GM19395 (cell line): ENCODE measurements at regions not wholly inside any gene's neighbourhood (a gene's known extent, or its start where the extent isn't known, plus 50 kb on each side); places are given as distances from the start of the nearest gene placed in this dataset.
"Not testable (repeated sequence)": the region's sequence is repeated elsewhere in the genome, so short reads cannot be mapped to it uniquely, and the experiment has no call there.

Source experiments
- ATAC-seq: cut with Tn5 transposase; IDR thresholded peaks from one replicate; pipeline ENCODE4 v1.9.1; 2021; ENCODE audit warnings: mild to moderate bottlenecking, moderate library complexity; ENCODE audit not compliant: unreplicated experiment

GRCh38 chr18:3328532-3328931 is 66.6 kb downstream of the MYL12B start:
- no peak for ATAC-seq

- ATAC-seq, result no peak
These were observed 67.5 kb downstream of the MYL12B start for GRCh38 chr18:3329471-3329870.

- ATAC-seq, result no peak
These were observed 67.9 kb downstream of the MYL12B start for GRCh38 chr18:3329872-3330271.

GRCh38 chr18:3330622-3331021 is 68.7 kb downstream of the MYL12B start:
- ATAC-seq, result no peak

- ATAC-seq, result no peak
These were observed 70.4 kb downstream of the MYL12B start for GRCh38 chr18:3332376-3332775.

GRCh38 chr18:3333056-3333720 is 71.3 kb downstream of the MYL12B start:
- ATAC-seq, result no peak

- no peak for ATAC-seq
These were observed 71.9 kb downstream of the MYL12B start for GRCh38 chr18:3333721-3334386.

- ATAC-seq, result no peak
These were observed 78.2 kb downstream of the MYL12B start for GRCh38 chr18:3340015-3340681.

GRCh38 chr18:3340682-3341097 is 78.8 kb downstream of the MYL12B start:
- no peak for ATAC-seq

- ATAC-seq, result no peak
These were observed 80.7 kb downstream of the MYL12B start for GRCh38 chr18:3342628-3343027.

- no peak for ATAC-seq
These were observed 83.5 kb downstream of the MYL12B start for GRCh38 chr18:3345452-3345851.

- no peak for ATAC-seq
These were observed 84.0 kb downstream of the MYL12B start for GRCh38 chr18:3345885-3346284.

- ATAC-seq, result no peak
These were observed 84.6 kb downstream of the MYL12B start for GRCh38 chr18:3346487-3346886.

- ATAC-seq, result no peak
These were observed 85.4 kb downstream of the MYL12B start for GRCh38 chr18:3347286-3347803.

GRCh38 chr18:3348176-3348575 is 86.2 kb downstream of the MYL12B start:
- no peak for ATAC-seq

- not testable (repeated sequence) for ATAC-seq
These were observed 87.3 kb downstream of the MYL12B start for GRCh38 chr18:3349046-3349841.

- no peak for ATAC-seq
These were observed 88.1 kb downstream of the MYL12B start for GRCh38 chr18:3350021-3350420.

- no peak for ATAC-seq
These were observed 88.9 kb downstream of the MYL12B start for GRCh38 chr18:3350566-3351527.

- no peak for ATAC-seq
These were observed 92.6 kb downstream of the MYL12B start for GRCh38 chr18:3354506-3354905.

GRCh38 chr18:3356614-3357013 is 93.4 kb upstream of the TGIF1 start:
- ATAC-seq, result no peak
